RWPE2 (cell line): ENCODE measurements at regions not wholly inside any gene's neighbourhood (a gene's known extent, or its start where the extent isn't known, plus 50 kb on each side); places are given as distances from the start of the nearest gene placed in this dataset.

Source experiments
- ATAC-seq: fragments of 200-7000 bp; cut with Tn5 transposase; 3 replicates; pipeline ENCODE4 v1.9.1; 2021; ENCODE audit warnings: low read depth
- DNase-seq: peaks from one replicate; pipeline ENCODE4 v3.0.0-alpha.2; 2020; ENCODE audit warnings: low spot score
- H3K27ac ChIP-seq: fragments of 450-650 bp; 2 replicates; pipeline ENCODE4 v1.5.1; 2017; ENCODE audit warnings: mild to moderate bottlenecking; ENCODE audit not compliant: poor library complexity, severe bottlenecking
- H3K27me3 ChIP-seq: fragments of 250-450 bp; sonication (Bioruptor Pico); 2 replicates; pipeline ENCODE4 v1.5.1; 2021; ENCODE audit warnings: mild to moderate bottlenecking, moderate library complexity; ENCODE audit not compliant: insufficient read depth, poor library complexity, severe bottlenecking
- H3K36me3 ChIP-seq: fragments of 250-450 bp; sonication (Bioruptor Pico); 2 replicates; pipeline ENCODE4 v1.5.1; 2020; ENCODE audit warnings: low read depth, mild to moderate bottlenecking, moderate library complexity
- H3K4me1 ChIP-seq: fragments of 250-450 bp; sonication (Bioruptor Pico); 2 replicates; pipeline ENCODE4 v1.5.1; 2021; ENCODE audit warnings: mild to moderate bottlenecking, moderate library complexity; ENCODE audit not compliant: insufficient read depth, poor library complexity, severe bottlenecking
- H3K4me3 ChIP-seq: fragments of 250-450 bp; sonication (Bioruptor Pico); 2 replicates; pipeline ENCODE4 v1.5.1; 2021; ENCODE audit warnings: mild to moderate bottlenecking, moderate library complexity; ENCODE audit not compliant: severe bottlenecking
- H3K9me3 ChIP-seq: fragments of 250-450 bp; sonication (Bioruptor Pico); 2 replicates; pipeline ENCODE4 v1.5.1; 2021; ENCODE audit warnings: mild to moderate bottlenecking, moderate library complexity; ENCODE audit not compliant: severe bottlenecking
- TF ChIP-seq, protein P1 (sequence below): fragments of 450-650 bp; IDR thresholded peaks from one replicate; pipeline ENCODE4 v1.5.1; 2017; ENCODE audit warnings: mild to moderate bottlenecking, moderate library complexity; ENCODE audit not compliant: poor library complexity, severe bottlenecking

DNA sequence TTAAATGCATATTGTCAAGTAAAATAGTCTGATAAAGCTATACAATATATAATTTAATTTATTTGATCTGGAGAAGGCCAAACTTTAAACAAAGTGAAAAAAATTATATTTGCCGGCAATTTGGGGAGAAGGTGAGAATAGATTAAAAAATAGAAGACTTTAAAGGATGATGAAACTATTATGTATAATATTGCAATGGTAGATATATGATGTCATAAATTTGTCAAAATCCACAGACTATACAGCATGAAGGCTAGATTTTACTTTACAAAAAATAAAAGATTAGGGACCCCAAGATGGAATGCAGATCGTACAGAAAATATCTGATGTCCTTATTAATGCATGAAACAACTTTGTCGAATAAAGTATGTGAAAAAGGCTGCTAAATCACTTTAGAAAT, 67.3 kb upstream of the MAL start:
- H3K36me3 ChIP-seq = no peaks in the 10 kb centered on the region
- H3K9me3 ChIP-seq = no peaks in the 10 kb centered on the region
- no peak overlapping the region for H3K27ac ChIP-seq
- ATAC-seq = no peak
- TF ChIP-seq, protein P1, sequence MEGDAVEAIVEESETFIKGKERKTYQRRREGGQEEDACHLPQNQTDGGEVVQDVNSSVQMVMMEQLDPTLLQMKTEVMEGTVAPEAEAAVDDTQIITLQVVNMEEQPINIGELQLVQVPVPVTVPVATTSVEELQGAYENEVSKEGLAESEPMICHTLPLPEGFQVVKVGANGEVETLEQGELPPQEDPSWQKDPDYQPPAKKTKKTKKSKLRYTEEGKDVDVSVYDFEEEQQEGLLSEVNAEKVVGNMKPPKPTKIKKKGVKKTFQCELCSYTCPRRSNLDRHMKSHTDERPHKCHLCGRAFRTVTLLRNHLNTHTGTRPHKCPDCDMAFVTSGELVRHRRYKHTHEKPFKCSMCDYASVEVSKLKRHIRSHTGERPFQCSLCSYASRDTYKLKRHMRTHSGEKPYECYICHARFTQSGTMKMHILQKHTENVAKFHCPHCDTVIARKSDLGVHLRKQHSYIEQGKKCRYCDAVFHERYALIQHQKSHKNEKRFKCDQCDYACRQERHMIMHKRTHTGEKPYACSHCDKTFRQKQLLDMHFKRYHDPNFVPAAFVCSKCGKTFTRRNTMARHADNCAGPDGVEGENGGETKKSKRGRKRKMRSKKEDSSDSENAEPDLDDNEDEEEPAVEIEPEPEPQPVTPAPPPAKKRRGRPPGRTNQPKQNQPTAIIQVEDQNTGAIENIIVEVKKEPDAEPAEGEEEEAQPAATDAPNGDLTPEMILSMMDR = no peak
- no peak overlapping the region for H3K4me3 ChIP-seq
- no peak for DNase-seq
- peaks cover 3% of the 10 kb centered on the region for H3K4me1 ChIP-seq
- H3K27me3 ChIP-seq = peaks cover 29% of the 10 kb centered on the region

DNA sequence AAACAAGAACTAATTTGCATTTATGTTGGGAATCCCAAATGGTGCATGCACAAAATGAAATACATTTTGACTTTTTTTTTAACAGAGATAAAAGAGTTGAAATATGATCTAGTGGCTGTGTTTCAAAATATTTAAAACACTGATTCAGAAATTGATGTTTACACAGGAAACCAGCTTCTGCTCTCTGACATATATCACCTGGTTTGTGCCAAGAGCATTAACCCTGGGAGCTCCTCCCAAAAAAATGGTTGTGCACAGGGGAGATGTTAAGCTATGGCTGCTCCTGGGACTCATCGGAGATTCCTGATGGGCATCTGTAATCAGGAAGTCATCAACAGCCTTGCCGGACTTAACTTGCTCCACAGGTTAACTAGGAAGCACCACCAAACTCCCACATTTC, 65.2 kb upstream of the MAL start:
- Histone ChIP-seq H3K4me1 (peaks cover 3% of the 10 kb centered on the region), H3K9me3 (no peaks in the 10 kb centered on the region), H3K36me3 (no peaks in the 10 kb centered on the region), H3K27ac (no peak overlapping the region), H3K27me3 (peaks cover 30% of the 10 kb centered on the region), H3K4me3 (no peak overlapping the region)
- ATAC-seq (peak; percentile 66; the same call in 2 of the 3 replicates), DNase-seq (no peak)
- TF ChIP-seq, protein P1 = no peak

DNA sequence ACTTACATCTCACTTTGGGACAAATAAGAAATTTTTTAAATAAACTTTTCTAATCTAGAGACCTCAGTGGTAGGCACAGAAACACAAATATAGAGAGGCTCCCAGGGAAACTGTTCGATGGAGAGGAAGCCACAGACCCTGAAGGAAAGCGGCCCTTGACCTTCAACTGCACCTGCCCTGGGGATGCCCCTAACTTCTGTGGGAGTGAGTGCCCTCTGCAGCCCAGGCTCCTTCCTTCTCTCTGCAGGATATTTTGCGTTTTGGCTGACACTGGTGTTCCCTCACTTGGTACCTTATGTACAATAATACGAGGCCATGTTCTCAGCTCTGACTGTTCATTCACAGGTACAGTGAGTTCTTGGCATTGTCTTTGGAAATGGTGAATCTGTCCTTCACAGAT, 64.8 kb upstream of the MAL start:
- H3K36me3 ChIP-seq = no peaks in the 10 kb centered on the region
- TF ChIP-seq, protein P1 = no peak
- peaks cover 33% of the 10 kb centered on the region for H3K27me3 ChIP-seq
- no peak for DNase-seq
- ATAC-seq = no peak
- H3K9me3 ChIP-seq = no peaks in the 10 kb centered on the region
- H3K4me1 ChIP-seq = peaks cover 3% of the 10 kb centered on the region
- H3K27ac ChIP-seq = no peak overlapping the region
- no peak overlapping the region for H3K4me3 ChIP-seq

DNA sequence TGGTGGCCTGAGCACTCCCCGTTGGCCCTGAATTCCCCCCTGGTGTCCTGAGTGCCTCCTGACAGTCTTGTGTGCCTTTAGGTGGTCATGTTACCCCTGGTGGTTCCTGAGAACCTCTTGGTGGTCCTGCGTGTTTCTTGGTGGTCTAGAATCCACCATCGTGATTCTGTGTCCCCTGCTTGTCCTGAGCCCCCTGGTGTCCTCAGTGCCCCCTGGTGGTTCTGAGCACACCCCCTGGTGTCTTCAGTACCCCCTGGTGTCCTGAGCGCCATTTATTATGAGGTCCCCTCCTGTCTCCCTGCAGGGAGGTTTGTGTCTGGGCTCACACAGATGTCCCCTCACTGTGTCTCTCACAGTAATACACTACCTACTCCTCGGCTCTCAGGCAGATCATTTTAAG, 61.3 kb upstream of the MAL start:
- no peak for ATAC-seq
- TF ChIP-seq, protein P1 = no peak
- Histone ChIP-seq H3K27ac (no peak overlapping the region), H3K4me1 (peaks cover 3% of the 10 kb centered on the region), H3K36me3 (no peaks in the 10 kb centered on the region), H3K9me3 (no peaks in the 10 kb centered on the region), H3K4me3 (no peak overlapping the region), H3K27me3 (peaks cover 36% of the 10 kb centered on the region)
- DNase-seq = no peak

DNA sequence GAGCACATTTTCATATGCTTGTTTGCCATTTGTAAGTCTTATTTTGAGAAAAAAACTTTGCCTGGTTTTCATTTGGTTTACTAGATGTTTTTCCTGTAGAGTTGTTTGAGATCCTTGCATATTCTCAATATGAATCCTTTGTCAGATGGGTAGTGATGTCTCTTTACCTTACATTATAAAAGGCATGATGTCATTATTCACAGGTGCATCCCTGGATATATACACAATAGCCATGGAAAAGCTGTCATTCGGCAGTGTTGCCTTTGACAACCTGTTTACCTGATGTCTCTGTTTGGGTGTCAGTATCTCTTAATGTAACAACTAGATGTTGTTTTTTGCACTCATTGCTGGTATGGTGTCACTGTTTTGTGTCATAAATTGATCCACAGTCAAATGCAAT, 58.8 kb upstream of the MAL start:
- H3K9me3 ChIP-seq = no peaks in the 10 kb centered on the region
- no peak overlapping the region for H3K4me3 ChIP-seq
- H3K36me3 ChIP-seq = no peaks in the 10 kb centered on the region
- H3K4me1 ChIP-seq = no peaks in the 10 kb centered on the region
- DNase-seq (no peak), ATAC-seq (no peak)
- peaks cover 41% of the 10 kb centered on the region for H3K27me3 ChIP-seq
- H3K27ac ChIP-seq = no peak overlapping the region
- TF ChIP-seq, protein P1 = no peak
